ENCODE measurements at regions not wholly inside any gene's neighbourhood (a gene's known extent, or its start where the extent isn't known, plus 50 kb on each side); places are given as distances from the start of the nearest gene placed in this dataset.
A peak's percentile ranks its signal among the peaks of the same experiment; 100 is the strongest.

DNA sequence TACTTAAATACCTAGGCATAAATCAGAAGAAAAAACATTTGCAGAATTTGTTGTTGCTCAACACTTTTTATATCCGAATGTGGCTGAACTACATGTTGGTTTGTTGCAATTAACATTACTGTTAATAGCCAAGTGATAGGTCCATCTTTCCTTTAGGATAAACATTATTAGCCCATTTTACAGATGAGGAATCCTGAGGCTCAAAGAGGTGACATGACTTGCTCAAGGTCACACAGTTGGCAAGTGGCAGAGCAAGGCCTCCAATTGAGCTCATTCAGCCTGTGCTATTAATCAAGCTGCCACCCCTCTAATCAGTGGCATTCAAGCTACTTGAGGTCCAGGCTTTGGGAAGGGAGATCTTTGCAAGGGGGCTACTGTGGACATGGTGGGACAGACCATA, 125.8 kb upstream of the ATP2B2 start:
- no peak for ATAC-seq
- TF ChIP-seq TOX (CRISPR knock-in tag; IDR thresholded peaks at IDR 0.05; ENCODE audit: borderline replicate concordance) (no peak), ZC3H10 (CRISPR knock-in tag; IDR thresholded peaks at IDR 0.05) (no peak), CSDC2 (CRISPR knock-in tag; IDR thresholded peaks at IDR 0.05) (no peak), ZFP3 (CRISPR knock-in tag; IDR thresholded peaks at IDR 0.05) (no peak), ISL1 (CRISPR knock-in tag; IDR thresholded peaks at IDR 0.05) (no peak), ZFP30 (CRISPR knock-in tag; IDR thresholded peaks at IDR 0.05) (no peak), ZNF565 (CRISPR knock-in tag; conservative IDR thresholded peaks at IDR 0.05; ENCODE audit: low read depth) (no peak)

DNA sequence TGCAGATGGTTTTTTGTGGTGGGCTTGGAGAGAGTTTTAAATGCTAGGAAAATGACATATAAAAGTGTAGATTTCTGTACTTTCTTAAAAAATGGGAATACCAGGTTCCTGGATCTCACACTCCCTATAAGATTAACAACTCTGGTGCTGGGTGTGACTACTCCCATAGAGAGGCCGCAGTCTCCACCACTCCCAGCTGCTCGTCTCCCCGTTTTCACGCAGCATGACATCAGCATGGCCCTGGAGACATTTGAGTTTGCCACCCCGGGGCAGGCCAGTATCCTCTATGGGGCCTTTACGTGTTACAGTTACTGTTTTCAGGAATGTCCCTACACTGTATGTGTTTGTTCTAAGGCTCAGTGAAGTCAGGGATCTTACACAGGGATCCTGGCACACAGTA, 126.7 kb upstream of the ATP2B2 start:
- TF ChIP-seq ZC3H10 (CRISPR knock-in tag; IDR thresholded peaks at IDR 0.05) (no peak), ESRRG (CRISPR knock-in tag; IDR thresholded peaks at IDR 0.05) (no peak), ARNTL (CRISPR knock-in tag; IDR thresholded peaks at IDR 0.05; ENCODE audit: borderline replicate concordance, low read depth) (no peak), CSDC2 (CRISPR knock-in tag; IDR thresholded peaks at IDR 0.05) (no peak), SNAI2 (CRISPR knock-in tag; IDR thresholded peaks at IDR 0.05) (no peak), ZNF8 (CRISPR knock-in tag; IDR thresholded peaks at IDR 0.05) (no peak), OSR1 (CRISPR knock-in tag; IDR thresholded peaks at IDR 0.05) (no peak)
- TF ChIP-seq, protein P1, sequence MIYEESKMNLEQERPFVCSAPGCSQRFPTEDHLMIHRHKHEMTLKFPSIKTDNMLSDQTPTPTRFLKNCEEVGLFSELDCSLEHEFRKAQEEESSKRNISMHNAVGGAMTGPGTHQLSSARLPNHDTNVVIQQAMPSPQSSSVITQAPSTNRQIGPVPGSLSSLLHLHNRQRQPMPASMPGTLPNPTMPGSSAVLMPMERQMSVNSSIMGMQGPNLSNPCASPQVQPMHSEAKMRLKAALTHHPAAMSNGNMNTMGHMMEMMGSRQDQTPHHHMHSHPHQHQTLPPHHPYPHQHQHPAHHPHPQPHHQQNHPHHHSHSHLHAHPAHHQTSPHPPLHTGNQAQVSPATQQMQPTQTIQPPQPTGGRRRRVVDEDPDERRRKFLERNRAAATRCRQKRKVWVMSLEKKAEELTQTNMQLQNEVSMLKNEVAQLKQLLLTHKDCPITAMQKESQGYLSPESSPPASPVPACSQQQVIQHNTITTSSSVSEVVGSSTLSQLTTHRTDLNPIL (CRISPR knock-in tag; IDR thresholded peaks at IDR 0.05; ENCODE audit: low read depth), result no peak
- TF ChIP-seq, protein P2, sequence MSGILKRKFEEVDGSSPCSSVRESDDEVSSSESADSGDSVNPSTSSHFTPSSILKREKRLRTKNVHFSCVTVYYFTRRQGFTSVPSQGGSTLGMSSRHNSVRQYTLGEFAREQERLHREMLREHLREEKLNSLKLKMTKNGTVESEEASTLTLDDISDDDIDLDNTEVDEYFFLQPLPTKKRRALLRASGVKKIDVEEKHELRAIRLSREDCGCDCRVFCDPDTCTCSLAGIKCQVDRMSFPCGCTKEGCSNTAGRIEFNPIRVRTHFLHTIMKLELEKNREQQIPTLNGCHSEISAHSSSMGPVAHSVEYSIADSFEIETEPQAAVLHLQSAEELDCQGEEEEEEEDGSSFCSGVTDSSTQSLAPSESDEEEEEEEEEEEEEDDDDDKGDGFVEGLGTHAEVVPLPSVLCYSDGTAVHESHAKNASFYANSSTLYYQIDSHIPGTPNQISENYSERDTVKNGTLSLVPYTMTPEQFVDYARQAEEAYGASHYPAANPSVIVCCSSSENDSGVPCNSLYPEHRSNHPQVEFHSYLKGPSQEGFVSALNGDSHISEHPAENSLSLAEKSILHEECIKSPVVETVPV (CRISPR knock-in tag; IDR thresholded peaks at IDR 0.05), result no peak
- ATAC-seq, result no peak

DNA sequence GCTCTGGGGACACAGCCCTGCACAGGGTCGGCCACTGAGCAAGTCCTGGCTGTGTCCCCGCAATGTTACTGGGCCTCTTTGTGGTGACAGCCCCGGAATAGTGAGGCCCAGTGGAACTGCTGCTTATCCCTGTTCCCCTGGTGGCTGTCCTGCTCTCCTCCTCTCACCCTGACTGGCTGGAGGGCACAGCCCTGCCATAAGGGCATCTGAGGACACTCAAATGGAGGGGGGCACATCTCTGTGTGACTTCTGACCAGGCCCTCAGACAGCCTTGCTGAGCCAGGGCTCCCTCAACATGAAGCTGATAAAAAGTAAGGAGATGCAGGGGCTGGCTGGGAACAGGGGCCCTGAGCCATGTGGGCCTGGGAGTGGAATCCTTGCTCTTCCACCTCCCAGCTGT, 127.4 kb upstream of the ATP2B2 start:
- TF ChIP-seq ZFP30 (CRISPR knock-in tag; IDR thresholded peaks at IDR 0.05), result no peak
- no peak for ATAC-seq

DNA sequence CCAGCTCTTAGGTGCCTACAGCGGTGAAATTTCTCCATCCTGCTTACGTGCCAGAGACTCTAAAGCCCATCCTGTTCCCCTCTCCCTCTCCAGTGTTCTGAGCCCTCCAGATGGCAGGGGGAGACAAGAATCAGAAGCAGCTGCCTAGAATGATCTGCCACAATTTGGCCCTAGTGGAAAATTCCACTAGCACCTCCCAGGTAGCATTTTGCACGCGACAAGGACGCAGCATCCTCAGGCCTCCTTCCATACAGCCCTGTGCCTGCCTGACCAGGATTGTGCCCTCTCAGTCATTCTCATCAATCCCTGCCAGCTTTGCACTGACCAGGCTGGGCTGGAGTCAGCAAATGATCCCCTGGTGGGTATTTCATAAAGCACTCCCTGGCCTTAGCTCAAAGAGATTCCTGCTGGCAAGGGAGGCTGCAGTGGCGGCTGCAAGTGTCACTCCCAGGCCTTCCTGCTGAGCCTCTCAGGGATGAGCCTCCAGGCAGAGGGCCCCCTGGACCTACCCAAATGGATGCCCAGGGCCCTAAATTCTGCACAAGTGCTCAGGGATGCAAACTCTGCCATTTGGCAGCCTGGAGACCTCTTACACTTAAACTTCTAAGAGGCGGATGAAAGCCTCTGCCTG, 130.2 kb upstream of the ATP2B2 start:
- TF ChIP-seq ZNF565 (CRISPR knock-in tag; conservative IDR thresholded peaks at IDR 0.05; ENCODE audit: low read depth), result no peak
- TF ChIP-seq ESRRG (CRISPR knock-in tag; IDR thresholded peaks at IDR 0.05), result no peak
- TF ChIP-seq, protein P3, sequence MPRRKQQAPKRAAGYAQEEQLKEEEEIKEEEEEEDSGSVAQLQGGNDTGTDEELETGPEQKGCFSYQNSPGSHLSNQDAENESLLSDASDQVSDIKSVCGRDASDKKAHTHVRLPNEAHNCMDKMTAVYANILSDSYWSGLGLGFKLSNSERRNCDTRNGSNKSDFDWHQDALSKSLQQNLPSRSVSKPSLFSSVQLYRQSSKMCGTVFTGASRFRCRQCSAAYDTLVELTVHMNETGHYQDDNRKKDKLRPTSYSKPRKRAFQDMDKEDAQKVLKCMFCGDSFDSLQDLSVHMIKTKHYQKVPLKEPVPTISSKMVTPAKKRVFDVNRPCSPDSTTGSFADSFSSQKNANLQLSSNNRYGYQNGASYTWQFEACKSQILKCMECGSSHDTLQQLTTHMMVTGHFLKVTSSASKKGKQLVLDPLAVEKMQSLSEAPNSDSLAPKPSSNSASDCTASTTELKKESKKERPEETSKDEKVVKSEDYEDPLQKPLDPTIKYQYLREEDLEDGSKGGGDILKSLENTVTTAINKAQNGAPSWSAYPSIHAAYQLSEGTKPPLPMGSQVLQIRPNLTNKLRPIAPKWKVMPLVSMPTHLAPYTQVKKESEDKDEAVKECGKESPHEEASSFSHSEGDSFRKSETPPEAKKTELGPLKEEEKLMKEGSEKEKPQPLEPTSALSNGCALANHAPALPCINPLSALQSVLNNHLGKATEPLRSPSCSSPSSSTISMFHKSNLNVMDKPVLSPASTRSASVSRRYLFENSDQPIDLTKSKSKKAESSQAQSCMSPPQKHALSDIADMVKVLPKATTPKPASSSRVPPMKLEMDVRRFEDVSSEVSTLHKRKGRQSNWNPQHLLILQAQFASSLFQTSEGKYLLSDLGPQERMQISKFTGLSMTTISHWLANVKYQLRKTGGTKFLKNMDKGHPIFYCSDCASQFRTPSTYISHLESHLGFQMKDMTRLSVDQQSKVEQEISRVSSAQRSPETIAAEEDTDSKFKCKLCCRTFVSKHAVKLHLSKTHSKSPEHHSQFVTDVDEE (CRISPR knock-in tag; IDR thresholded peaks at IDR 0.05), result no peak
- TF ChIP-seq SNAI2 (CRISPR knock-in tag; IDR thresholded peaks at IDR 0.05), result no peak
- TF ChIP-seq ZNF8 (CRISPR knock-in tag; IDR thresholded peaks at IDR 0.05), result no peak
- TF ChIP-seq ISL1 (CRISPR knock-in tag; IDR thresholded peaks at IDR 0.05), result no peak
- TF ChIP-seq ARNTL (CRISPR knock-in tag; IDR thresholded peaks at IDR 0.05; ENCODE audit: borderline replicate concordance, low read depth), result no peak
- TF ChIP-seq ZFP30 (CRISPR knock-in tag; IDR thresholded peaks at IDR 0.05), result no peak
- no peak for TF ChIP-seq RARB (CRISPR knock-in tag; IDR thresholded peaks at IDR 0.05)
- no peak for TF ChIP-seq TCF4 (CRISPR knock-in tag; IDR thresholded peaks at IDR 0.05; ENCODE audit: borderline replicate concordance)
- TF ChIP-seq TOX (CRISPR knock-in tag; IDR thresholded peaks at IDR 0.05; ENCODE audit: borderline replicate concordance), result no peak

DNA sequence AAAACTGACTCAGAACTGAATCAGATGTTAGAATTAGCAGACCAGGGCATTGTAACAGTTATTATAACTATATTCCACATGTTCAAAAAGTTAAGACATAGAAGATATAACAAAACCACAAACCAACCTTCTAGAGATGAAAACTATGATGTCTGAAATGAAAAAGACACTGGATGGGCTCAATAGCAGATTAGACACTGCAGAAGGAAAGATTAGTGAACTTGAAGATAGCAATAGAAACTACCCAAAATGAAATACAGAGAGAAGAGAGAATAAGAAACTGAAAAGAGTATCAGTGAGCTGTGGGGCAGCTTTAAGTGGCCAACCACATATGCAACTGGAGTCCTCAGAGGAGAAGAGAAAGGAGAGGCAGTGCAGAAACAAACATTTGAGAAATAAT, 132.0 kb upstream of the ATP2B2 start:
- TF ChIP-seq TOX (CRISPR knock-in tag; IDR thresholded peaks at IDR 0.05; ENCODE audit: borderline replicate concordance), result no peak
- TF ChIP-seq ZFP30 (CRISPR knock-in tag; IDR thresholded peaks at IDR 0.05), result peak; percentile 75

More for the DNA sequence above, 130.2 kb upstream of the ATP2B2 start:
- no peak for ATAC-seq

DNA sequence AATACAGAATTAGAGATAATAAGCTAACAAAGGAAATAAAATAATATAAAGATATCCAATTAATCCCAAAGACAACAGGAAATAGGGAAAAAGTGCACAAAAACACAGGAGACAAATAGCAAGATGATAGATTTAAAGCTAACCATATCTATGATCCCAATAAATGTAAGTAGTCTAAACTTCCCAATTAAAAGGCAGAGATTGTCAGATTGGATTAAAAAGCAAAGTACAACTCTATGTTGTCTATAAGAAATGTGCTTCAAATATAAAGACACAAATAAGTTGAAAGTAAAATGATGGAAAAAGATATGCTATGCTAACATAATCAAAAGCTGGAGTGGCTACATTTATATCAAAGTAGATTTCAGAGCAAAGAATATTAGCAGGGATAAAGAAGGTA, 133.1 kb upstream of the ATP2B2 start:
- TF ChIP-seq ZFP30 (CRISPR knock-in tag; IDR thresholded peaks at IDR 0.05) (no peak), OSR1 (CRISPR knock-in tag; IDR thresholded peaks at IDR 0.05) (no peak)
- TF ChIP-seq, protein P4, sequence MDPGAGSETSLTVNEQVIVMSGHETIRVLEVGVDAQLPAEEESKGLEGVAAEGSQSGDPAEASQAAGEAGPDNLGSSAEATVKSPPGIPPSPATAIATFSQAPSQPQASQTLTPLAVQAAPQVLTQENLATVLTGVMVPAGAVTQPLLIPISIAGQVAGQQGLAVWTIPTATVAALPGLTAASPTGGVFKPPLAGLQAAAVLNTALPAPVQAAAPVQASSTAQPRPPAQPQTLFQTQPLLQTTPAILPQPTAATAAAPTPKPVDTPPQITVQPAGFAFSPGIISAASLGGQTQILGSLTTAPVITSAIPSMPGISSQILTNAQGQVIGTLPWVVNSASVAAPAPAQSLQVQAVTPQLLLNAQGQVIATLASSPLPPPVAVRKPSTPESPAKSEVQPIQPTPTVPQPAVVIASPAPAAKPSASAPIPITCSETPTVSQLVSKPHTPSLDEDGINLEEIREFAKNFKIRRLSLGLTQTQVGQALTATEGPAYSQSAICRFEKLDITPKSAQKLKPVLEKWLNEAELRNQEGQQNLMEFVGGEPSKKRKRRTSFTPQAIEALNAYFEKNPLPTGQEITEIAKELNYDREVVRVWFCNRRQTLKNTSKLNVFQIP (CRISPR knock-in tag; IDR thresholded peaks at IDR 0.05; ENCODE audit: borderline replicate concordance, low read depth), result no peak
- no peak for ATAC-seq

More for the DNA sequence above, 132.0 kb upstream of the ATP2B2 start:
- no peak for ATAC-seq
